NCI-H446 treated with DMSO at 0.1 percent for 48 hours (cell line): ENCODE measurements at regions not wholly inside any gene's neighbourhood (a gene's known extent, or its start where the extent isn't known, plus 50 kb on each side); places are given as distances from the start of the nearest gene placed in this dataset.

Experiments used
- DNase-seq: peaks from one replicate; lab custom pipeline; 2025; lab: John Stamatoyannopoulos, UW

DNA sequence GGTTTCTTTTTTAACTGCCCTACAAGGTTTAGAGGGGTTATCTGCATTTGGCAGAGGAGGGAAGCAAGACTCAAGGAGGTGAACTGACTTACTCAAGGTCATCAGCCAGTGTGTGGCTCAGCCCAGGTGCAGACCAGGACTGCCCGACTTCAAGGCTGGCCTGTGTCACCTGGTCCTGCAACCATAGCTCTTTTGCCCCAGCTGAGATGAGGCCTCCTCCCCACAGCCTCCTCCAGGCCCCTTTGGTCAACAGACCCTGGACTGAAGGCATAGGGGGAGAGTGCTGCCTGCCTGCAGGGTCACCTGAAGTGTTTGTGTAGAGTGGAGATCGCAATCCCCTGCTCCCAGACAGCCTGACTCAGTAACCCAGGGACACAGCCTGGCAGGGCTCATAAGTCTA is 168.5 kb upstream of the GLI2 start:
- DNase-seq = no peak

DNA sequence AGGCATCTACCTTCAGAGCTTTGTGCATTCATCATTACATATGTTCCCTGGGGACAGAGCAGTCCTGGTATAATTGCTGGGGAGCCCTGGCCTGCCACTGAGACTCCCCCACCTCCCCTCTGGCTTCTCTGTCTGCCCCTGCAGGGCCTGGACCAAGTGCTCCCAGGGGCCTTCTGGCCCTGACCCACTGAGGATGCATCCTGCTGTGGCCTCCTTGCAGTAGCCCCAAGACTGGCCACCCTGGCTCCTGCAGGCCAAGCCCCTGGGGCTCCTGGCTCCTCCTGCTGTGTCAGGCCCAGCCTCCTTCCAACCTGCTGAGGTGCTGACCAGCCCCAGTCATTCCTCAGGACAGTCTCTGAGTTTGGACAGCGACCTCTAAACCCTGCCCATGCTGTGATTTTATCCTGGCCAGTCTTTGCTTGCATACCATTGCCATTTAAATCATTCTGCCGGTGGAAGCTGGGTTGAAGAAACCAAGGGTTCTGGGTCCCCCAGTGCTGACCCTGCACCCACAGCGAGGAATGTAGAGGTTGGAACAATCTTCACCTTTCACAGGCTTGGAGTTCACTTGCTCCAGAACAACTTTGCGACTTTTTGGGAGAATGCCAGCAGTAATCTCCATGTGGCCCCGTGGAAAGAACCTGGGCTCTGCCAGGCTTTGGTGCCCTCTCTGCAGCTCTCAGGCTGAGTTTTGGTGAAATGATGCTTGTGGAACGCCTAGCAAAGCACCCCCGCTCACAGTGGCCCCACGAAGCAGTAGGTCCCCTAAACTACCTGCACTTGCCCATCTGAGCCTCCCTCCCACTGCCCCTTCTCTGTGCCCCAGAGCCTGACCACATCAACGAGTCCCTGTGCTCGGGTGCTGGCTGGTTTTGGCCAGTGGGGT is 167.3 kb upstream of the GLI2 start:
- DNase-seq = no peak

DNA sequence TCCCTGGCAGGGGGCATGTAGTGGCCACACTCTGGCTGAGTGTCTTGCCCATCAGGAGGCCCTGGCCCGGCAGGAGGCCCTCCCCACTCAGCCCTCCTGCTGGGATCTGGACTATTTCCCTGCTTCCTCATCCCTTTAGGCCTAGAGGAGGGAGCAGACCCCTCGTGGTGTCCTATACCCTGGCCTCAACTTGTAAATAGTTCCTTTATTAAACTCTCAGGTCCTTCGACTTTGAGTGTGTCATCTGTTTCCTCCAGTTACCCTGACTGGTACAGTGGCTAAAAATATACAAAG is 166.7 kb upstream of the GLI2 start:
- DNase-seq = no peak

DNA sequence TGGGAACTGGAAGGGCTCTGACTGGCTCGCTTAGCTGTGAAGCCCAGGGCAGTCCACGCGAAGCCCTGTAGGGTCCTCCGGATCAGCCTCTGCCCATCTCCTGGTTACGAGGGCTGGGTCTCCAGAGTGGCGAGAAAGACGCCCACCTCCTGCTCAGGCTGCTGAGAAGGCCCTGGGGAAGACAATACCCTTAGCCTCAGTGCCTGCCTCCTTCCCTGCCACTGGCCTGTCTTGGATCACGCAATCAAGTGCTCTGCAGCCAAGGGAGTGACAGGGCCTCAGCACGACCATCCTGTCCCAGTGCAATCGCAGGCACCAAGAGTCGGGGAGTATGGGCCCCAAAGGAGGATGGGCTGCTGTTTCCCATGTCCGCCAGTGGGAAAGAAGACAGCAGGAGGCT is 165.7 kb upstream of the GLI2 start:
- no peak for DNase-seq

DNA sequence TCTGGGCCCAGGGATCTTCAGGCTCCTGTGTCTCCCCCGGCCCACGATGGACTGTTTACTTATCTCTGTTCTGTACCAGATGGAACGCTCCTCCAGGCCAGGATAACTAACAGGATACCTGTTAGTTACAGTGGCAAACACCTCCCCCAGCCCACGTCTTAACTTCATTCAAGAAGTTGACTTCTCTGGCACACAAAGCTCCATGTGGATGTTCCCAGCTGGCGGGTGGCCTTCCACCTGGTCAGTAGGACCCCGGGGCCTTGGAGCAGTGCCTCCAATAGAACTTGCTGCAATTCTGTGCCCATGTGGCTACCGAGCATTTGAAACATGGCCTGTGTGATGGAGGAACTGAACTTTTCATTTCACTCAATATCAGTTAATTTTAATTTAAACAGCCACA is 165.1 kb upstream of the GLI2 start:
- no peak for DNase-seq

DNA sequence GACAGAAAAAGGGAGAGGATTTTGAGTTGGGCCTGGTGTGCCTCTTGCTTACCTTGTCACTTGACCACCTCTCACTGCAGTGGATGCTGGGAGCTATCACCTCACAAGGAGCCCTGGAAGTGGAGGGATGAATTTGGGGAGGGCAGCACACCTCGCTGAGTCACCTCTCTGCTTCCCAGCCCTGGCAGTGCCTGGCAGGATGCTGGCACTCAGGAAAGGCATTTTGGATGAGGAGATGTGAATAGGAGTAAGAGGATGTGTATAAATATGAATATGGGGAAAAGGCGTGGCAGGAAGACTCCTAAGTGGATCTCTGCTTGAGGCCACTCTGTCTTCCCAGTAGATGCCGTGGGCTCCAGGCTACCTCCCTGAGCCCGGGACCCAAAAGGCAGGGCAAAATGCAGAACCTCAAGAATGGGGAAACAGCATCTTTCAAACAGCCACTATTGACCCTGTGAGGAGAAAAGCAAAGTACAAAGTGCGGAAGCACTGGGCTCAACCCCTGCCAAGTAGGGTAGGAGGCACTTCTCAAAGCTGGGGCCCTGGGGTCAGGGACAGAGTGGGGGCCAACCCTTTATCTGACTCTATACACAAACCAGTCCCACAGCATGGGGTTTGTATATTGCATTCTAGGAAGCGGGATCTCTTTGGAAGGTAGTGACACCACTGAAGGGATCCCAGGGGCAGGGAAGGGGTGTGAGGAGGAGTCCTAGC is 164.5 kb upstream of the GLI2 start:
- DNase-seq = no peak

DNA sequence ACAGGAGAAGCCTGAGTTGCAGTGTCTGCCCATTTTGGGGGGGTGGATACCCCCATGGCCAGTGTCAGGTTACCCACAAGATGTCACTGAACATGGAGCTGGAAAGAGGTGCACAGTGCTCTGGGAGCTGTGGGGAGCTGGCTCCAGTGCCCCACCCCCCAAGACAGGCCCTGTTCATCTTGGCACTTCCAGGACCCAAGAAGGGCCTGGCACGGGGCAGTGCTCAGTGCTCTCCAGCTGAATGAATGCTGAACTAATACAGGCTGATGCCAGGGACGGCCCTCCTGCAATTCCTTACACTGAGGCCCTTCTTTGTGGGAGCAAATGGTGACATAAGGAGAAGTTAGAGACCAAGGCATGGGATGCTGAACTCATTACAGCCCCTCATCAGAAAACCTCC is 163.4 kb upstream of the GLI2 start:
- no peak for DNase-seq

DNA sequence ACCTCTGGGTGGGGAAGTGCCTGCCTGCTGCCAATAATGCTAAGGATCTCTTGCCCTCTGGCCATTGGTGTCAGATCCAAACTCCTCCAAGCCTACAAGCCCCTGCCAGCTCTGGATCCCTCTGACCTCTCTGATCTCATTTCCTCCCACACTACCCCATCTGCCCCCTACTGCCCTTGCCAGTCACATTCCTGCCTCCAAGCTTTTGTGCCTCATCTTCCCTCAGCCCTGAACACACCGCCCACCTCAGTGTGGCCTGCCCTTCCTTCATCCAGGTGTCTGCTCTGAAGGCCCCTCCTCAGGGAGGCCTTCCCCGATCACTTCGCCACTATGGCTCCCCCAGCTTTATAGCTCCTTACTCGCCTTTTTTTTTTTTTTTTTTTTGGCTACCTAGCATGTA is 161.0 kb upstream of the GLI2 start:
- DNase-seq = no peak

DNA sequence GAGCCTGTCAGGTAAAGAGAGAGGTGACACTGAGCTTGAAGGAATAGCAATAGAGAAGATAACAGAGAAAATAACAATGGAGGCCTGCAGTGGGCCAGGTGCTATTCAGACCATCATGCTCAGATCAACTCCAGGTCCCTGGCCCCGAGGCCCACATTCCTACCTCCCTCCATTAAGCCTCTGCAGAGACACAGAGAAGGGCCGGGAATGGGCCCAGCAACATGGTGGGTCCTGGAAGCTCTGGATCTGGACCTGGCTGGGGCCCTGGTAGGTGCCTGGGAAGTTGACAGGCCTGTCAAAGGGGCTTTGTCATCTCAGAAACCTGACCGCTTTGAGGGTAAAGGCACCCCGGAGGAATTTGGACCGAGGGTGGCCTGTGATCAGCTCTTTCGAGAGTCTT is 159.7 kb upstream of the GLI2 start:
- no peak for DNase-seq

DNA sequence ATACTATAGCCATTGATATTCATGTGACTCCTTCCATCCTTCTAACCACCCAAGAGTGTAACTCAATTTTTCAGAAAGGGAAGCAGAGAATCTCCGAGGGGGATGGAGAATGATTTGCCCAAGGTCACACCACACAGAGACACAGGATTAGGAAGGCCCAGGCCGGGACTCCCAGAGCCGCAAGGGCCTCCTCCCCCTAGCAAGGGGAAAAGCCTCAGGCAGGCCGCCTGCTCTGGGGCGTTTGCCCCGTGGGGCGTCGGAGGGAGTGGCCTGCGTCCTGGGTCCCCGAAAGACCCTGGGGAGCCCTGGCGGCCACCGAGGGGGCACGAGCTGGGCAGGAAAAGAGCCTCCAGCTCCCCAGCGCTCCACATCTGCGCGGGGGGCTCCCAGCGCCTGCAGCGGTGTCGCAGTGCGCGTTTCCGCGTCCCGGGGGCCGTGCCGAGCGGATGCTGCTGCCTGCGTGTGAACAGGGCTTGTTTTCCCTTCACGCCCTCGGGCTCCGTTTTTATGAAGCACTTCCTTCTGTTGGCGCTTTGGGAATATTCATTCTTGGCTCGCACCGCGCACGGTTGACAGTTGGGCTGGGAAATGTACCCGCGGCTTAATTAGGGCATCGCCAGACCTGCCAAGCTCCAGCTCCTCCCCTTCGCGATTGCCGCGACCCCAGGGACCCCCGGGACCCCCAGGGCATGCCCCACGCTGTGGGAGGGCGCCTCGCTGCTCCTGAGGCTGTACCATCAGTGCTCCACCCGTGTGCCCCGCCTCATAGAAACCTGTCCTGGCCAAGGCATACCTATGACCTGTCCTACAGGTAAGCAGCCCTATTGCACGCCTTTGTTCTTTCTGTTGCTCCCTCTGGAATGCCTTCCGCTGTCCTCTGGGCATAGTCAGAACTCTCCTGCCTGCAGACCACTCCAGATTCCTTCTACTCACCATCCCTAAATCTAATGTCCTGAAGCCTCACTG is 158.9 kb upstream of the GLI2 start:
- no peak for DNase-seq

DNA sequence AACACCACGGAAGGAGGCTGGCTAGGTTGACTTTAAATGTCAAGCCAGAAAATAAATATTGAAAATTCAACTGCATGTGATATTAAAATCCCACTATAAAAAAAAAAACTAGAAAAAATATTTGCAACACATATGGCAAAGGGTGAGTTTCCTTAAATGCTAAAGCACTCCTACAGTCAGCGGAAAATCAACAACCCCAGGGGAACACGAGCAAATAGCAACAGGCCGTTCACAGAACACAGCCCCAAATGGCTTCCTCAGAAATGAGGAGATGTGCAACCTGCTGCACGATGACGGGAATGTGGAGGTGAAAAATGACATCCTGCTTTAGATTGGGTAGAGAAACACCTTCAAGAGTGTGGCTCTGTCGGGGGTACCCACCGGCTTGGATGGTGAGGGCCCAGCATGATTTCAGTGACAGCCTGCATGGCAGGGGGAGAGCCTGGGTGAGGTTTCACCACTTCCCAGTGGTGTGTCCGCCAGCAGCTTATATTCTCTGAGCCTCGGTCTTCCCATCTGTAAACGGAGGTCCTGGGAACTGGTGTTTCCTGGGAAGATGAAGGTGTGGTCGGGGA is 157.9 kb upstream of the GLI2 start:
- no peak for DNase-seq

DNA sequence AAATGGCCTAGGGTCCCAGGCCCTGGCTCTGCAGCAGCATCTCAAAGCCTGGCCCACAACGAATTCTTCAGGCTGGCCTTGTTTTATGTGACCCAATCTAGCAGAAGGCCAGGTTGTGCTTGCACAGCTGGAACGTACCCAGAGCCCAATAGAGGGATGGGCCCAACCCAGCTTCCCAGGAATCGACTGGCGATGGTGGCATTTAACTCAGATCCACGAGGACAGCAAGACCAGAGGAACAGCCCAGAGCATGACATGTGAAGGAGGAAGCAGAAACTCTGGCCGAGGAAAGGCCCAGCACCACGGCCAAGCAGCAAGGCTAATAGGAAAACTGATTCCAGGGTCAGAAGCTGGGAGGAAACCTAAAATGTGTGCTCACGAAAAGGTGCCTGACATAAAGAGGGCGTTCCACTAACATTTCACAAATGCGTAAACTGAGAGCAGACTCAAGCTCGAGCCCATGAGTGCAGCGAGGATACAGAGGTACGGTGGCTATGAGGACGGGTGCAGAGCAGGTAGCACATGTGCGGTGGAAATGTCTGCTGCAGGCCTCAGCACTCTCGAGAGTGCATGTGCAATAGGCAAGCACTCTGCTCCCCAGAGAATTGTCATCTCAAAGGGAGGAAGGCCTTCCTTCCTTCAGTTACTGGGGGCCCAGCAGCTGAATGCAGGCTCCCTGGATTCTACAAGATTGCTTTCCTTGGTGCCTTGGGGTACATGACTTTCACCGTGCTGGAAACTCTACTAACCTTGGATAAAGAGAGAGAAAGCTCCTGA is 156.9 kb upstream of the GLI2 start:
- no peak for DNase-seq

DNA sequence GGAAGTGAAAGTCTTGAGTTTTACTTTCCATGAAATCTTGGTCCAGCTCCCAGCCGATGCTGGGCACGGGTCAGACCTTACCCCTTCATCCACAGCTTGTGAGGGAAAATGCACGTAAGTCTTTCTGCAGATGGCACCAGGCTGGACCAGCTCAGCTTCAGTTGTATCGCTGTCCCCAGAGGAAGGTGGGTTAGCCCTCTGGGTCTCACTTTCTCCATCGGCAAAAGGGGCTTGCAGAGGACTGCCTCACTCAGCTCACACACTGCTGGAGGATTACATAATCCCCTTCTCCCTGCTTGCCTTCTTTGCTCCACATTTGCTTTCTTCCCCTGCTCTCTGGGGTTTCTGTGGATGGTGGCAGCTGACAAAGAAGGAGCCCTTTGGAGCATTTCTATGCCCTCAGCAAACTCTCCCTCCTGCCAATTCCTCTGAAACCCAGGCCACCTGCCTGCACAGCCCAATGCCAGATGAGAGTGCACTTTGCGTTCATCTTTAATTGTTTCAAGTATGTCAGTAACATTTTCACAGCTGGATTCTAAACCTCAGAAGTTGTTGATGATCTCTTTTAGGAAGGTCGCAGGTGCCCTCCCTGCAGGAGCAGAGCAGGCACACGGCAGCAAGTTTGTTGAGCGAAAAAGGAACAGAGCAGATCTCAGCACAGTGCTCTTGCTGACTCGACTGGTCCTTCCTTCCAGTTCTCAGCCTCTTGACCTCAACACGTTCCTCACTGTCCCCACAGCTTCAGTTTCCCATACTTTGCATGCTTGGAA is 155.6 kb upstream of the GLI2 start:
- DNase-seq = no peak

DNA sequence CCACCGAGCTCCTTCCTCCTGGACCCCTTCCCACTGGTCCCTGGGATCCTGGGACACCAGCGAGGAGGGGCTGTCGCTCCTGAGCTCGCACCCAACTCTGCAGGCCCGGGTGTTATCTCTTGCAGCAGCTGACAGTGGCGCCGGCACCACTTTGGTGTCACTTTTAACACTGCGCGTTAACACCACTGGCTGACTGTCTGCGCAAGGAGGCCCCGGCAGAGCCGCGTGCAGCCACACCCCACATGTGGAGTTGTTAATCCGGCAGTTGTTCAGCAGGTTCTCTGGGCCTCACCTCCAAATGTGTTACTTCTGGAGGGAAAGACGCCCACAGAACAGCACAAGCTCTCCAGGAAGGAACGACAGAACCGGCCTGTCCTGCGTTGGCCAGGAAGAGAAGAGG is 155.0 kb upstream of the GLI2 start:
- DNase-seq = no peak

DNA sequence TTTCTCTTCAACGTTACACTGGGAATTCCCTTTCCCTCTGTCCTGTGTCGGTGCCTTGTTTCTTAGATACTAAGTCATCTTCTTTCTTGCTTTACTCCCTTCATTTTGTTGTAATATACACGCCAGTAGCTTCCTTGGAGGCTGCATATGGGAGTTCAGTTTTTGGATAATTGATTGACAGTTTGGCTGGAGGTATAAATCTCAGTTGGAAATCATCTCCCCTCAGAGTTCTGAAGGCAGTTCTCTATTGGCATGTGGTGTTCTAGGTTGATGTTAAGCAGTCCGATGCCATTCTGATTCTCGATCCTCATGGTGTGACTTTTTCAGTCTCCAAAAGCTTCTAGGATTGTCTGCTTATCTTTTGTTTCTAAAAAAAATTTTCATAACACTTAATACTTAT is 152.5 kb upstream of the GLI2 start:
- no peak for DNase-seq

DNA sequence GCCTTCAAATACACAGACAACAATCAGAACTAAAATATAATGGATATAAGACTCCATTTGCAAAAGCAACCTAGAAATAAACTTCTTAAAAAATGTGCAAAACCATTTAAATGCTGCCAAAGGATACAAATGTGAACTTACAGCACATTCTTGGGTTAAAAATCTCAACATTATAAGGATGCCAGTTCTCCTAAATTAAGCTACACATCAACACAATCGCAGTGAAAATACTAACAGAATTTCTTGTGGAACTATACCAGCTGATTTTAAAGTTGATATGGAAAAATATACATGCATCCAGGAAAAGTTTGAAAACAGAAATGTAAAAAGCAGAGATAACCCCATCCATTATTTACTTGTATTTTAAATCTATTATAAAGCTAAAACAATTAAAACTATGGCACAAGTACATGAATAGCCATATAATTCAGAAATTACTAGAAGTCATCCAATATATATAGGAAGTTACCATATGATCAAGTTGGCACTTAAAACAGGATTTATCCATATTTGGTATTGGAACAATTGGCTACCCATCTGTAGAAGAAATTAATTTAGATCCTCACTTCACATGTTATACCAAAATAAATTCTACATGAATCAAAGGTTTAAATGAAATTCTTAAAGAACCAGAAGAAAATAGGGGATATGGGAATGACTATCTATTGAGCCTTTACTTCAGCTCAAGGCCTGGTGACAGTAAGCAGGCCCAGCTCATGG is 151.7 kb upstream of the GLI2 start:
- DNase-seq = no peak

DNA sequence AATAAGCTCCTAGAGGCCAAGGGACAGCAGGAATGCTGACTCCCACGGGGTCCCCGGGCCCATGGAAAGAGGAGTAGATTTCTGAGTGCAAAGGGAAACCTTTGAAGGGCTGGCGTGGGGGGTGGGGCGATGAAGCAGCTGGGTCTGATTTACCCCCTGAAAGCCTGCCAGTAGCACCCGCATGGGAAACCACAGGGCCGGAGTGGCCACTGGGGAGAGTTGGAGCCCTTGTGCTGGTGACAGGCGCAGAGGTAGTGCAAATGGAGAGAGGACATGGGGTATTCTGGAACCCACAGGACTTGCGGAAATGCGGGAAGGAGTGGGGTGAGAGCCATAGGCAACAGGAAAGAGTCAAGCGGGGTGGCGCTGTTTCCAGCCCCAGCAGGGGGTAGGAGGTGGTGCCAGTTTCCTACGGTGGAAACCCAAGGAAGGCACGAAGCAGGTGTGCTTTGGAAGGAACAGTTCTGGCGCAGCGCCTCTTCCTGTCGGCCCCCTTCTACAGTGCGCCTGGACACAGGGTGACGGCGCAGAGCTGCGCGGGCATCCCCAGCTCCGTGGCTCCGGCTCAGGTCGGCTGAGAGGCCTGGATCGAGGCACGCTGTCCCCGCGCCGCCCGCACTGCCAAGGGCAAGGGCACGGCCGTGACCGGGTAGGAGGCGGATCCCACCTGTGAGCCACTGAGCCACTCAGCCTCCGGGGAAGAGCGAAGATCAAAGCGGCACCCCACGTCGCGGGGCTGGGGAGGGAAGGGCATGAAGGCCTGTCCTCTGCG is 149.0 kb upstream of the GLI2 start:
- DNase-seq = no peak

DNA sequence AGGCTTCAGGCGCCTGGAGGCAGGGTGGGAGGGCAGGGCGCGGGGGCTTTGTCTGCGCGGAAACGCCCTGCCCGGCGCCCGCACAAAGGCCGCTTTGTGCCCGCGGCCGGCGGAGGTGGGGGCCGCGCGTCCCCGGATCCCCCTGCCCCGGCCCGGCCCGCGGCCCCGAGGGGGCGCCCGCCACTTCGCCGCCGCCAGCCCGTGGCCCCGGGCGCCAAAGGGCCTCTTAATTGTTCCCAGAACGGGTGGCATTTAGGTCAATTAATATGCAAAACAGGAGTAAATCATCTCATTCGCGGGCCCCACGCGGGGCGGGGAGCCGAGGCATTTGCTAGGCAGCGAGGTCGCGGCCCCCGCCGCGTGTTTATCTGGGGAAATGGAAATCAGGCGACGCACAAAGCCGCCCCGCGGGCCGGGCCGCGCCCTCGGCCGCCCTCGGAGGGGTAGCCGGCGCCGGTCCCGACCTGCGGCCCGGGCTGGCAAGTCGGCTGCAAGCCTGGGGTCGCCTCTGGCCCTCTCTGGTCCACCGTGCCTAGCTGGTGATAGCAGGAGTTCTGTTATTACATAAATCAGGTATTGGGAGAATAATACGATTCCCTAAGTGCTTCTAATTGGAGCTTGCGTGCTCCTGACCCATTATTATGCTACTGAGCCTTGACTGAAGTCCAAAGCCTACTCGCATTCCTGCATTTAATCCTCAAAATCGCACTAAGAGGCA is 148.2 kb upstream of the GLI2 start:
- DNase-seq = no peak

DNA sequence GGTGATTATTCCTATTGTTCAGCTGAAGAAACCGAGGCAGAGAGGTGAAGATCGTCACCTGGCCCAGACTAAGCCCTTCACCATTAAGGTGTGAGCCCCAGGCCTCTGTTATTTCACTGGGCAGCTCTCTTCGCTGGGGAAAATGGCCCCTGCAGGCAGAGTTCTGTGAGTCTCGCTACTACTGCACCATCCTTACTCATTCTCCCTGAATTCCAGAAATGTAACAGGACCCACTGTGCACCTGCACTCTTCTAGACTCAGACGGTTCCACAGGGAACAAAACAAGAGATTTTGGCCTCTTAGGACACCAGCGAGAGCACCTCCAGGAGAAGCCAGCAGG is 147.7 kb upstream of the GLI2 start:
- no peak for DNase-seq
